SK-N-MC (cell line): ENCODE measurements at regions not wholly inside any gene's neighbourhood (a gene's known extent, or its start where the extent isn't known, plus 50 kb on each side); places are given as distances from the start of the nearest gene placed in this dataset.

ENCODE experiments used
- DNase-seq: peaks from one replicate; pipeline ENCODE4 v3.0.0-alpha.2; 2011; ENCODE audit warnings: low read depth, low spot score
- H3K27ac ChIP-seq: fragments of 200-600 bp; sonication (generic); 2 replicates; pipeline ENCODE4 v1.5.1; 2016; ENCODE audit warnings: mixed run types
- H3K36me3 ChIP-seq: fragments of 200-600 bp; sonication (generic); 2 replicates; pipeline ENCODE4 v1.6.1; 2017; ENCODE audit warnings: antibody characterized with exemption, low read length, mixed read lengths; ENCODE audit not compliant: insufficient read depth
- H3K4me3 ChIP-seq: fragments of 200-600 bp; sonication (generic); 2 replicates; pipeline ENCODE4 v1.5.1; 2016
- H3K9ac ChIP-seq: fragments of 200-600 bp; sonication (generic); 2 replicates; pipeline ENCODE4 v1.8.0; 2017; ENCODE audit warnings: mixed run types, mixed read lengths; ENCODE audit not compliant: insufficient read length
- H3K9me3 ChIP-seq: fragments of 200-600 bp; sonication (generic); 2 replicates; pipeline ENCODE4 v1.6.1; 2017; ENCODE audit warnings: low read depth, mild to moderate bottlenecking, antibody characterized with exemption, low read length, moderate library complexity, mixed read lengths
- EZH2 ChIP-seq: fragments of 200-600 bp; sonication (generic); IDR thresholded peaks from one replicate; pipeline ENCODE4 v1.6.1; 2017; ENCODE audit warnings: antibody characterized with exemption
- FOXP2 ChIP-seq: optimal IDR thresholded peaks from 2 replicates; pipeline ENCODE3; 2011; ENCODE audit warnings: mild to moderate bottlenecking, moderate library complexity; ENCODE audit not compliant: insufficient read depth; ENCODE audit errors: extremely low read length, control extremely low read depth
- POLR2AphosphoS5 ChIP-seq: IDR thresholded peaks from 2 replicates; pipeline ENCODE4 v1.6.1; 2012; ENCODE audit warnings: mild to moderate bottlenecking, low read depth, low read length, borderline replicate concordance

GRCh38 chr13:50400035-50400726 lies 384.9 kb downstream of the KCNRG start:
- Histone ChIP-seq H3K9me3 (no peaks in the 10 kb centered on the region), H3K9ac (no peak overlapping the region), H3K4me3 (no peak overlapping the region), H3K36me3 (no peaks in the 10 kb centered on the region), H3K27ac (no peak overlapping the region)
- no peak for TF ChIP-seq POLR2AphosphoS5
- TF ChIP-seq FOXP2: no peak
- no peak for TF ChIP-seq EZH2
- DNase-seq: no peak

- DNase-seq: no peak
- no peak overlapping the region for H3K9ac ChIP-seq
- no peak overlapping the region for H3K27ac ChIP-seq
- H3K4me3 ChIP-seq: no peak overlapping the region
- H3K9me3 ChIP-seq: no peaks in the 10 kb centered on the region
- TF ChIP-seq POLR2AphosphoS5 (no peak), EZH2 (no peak), FOXP2 (no peak)
- H3K36me3 ChIP-seq: no peaks in the 10 kb centered on the region
Measured at GRCh38 chr13:50401049-50401505, 385.8 kb downstream of the KCNRG start.

GRCh38 chr13:50401721-50402465 lies 386.6 kb downstream of the KCNRG start:
- H3K9ac ChIP-seq: no peak overlapping the region
- H3K36me3 ChIP-seq: no peaks in the 10 kb centered on the region
- no peak for DNase-seq
- TF ChIP-seq EZH2: no peak
- TF ChIP-seq POLR2AphosphoS5: no peak
- no peak for TF ChIP-seq FOXP2
- no peak overlapping the region for H3K27ac ChIP-seq
- no peak overlapping the region for H3K4me3 ChIP-seq
- no peaks in the 10 kb centered on the region for H3K9me3 ChIP-seq

GRCh38 chr13:50403311-50403710 lies 388.1 kb downstream of the KCNRG start:
- Histone ChIP-seq H3K36me3 (no peaks in the 10 kb centered on the region), H3K4me3 (no peak overlapping the region), H3K9ac (no peak overlapping the region), H3K9me3 (no peaks in the 10 kb centered on the region), H3K27ac (no peak overlapping the region)
- DNase-seq: no peak
- TF ChIP-seq FOXP2: no peak
- TF ChIP-seq POLR2AphosphoS5: no peak
- no peak for TF ChIP-seq EZH2

GRCh38 chr13:50404116-50404515 lies 388.9 kb downstream of the KCNRG start:
- Histone ChIP-seq H3K27ac (no peak overlapping the region), H3K9me3 (no peaks in the 10 kb centered on the region), H3K4me3 (no peak overlapping the region), H3K9ac (no peak overlapping the region), H3K36me3 (no peaks in the 10 kb centered on the region)
- TF ChIP-seq FOXP2 (no peak), POLR2AphosphoS5 (no peak), EZH2 (no peak)
- no peak for DNase-seq

- no peak overlapping the region for H3K4me3 ChIP-seq
- H3K27ac ChIP-seq: no peak overlapping the region
- no peaks in the 10 kb centered on the region for H3K9me3 ChIP-seq
- H3K9ac ChIP-seq: no peak overlapping the region
- TF ChIP-seq FOXP2 (no peak), POLR2AphosphoS5 (no peak), EZH2 (no peak)
- no peaks in the 10 kb centered on the region for H3K36me3 ChIP-seq
- DNase-seq: no peak
Measured at GRCh38 chr13:50404769-50405168, 389.5 kb downstream of the KCNRG start.

GRCh38 chr13:50406831-50407230 lies 391.6 kb downstream of the KCNRG start:
- Histone ChIP-seq H3K27ac (no peak overlapping the region), H3K9me3 (no peaks in the 10 kb centered on the region), H3K36me3 (no peaks in the 10 kb centered on the region), H3K9ac (no peak overlapping the region), H3K4me3 (no peak overlapping the region)
- no peak for DNase-seq
- TF ChIP-seq EZH2 (no peak), POLR2AphosphoS5 (no peak), FOXP2 (no peak)

- H3K27ac ChIP-seq: no peak overlapping the region
- H3K9me3 ChIP-seq: no peaks in the 10 kb centered on the region
- no peaks in the 10 kb centered on the region for H3K36me3 ChIP-seq
- H3K4me3 ChIP-seq: no peak overlapping the region
- DNase-seq: no peak
- no peak overlapping the region for H3K9ac ChIP-seq
- no peak for TF ChIP-seq POLR2AphosphoS5
- TF ChIP-seq FOXP2: no peak
- TF ChIP-seq EZH2: no peak
Measured at GRCh38 chr13:50408068-50408467, 392.8 kb downstream of the KCNRG start.
